ENCODE measurements at regions not wholly inside any gene's neighbourhood (a gene's known extent, or its start where the extent isn't known, plus 50 kb on each side); places are given as distances from the start of the nearest gene placed in this dataset.

DNA sequence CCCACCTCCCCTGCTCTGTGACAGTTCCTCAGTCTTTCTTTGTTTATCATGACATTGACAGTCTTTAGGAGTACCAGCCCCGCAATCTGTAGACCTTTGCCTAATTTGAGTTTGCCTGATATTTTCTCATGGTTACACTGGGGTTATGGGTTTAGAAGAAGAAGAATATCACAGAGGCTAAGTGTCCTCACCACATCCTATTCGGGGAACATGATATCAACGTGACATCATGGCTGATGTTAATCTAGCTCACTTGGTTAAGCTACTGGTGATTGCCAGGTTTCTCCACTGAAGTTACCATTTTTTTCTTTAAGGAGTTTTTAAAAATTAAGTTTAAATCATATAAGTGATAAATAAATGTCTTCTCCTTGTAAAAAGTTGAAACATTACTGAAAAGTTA is 127.5 kb downstream of the CEP57L1 start:
- TF ChIP-seq CTCF (IDR thresholded peaks at IDR 0.05), result no peak
- no peak for TF ChIP-seq POLR2A (IDR thresholded peaks at IDR 0.05)

Data from lower leg skin (tissue), 3 donors.